T-helper 2 cell treated with Interferon-gamma antibody and Interleukin-4, amounts not matched to agents 100 ng/mL and 5 ng/mL, for 36 hours (primary cell): ENCODE measurements at regions not wholly inside any gene's neighbourhood (a gene's known extent, or its start where the extent isn't known, plus 50 kb on each side); places are given as distances from the start of the nearest gene placed in this dataset.

Experiments
- intact Hi-C: fragments of 100-400 bp; cut with micrococcal nuclease; formaldehyde crosslinking; loops from one replicate; pipeline ENCODE4 v1.15.1; 2023

- intact Hi-C loops, result no loop called here
These were observed 1077.3 kb upstream of the ADGRL3 start for GRCh38 chr4:60122820-60123219.

- intact Hi-C loops, result no loop called here
These were observed 1071.2 kb upstream of the ADGRL3 start for GRCh38 chr4:60128888-60129287.

DNA sequence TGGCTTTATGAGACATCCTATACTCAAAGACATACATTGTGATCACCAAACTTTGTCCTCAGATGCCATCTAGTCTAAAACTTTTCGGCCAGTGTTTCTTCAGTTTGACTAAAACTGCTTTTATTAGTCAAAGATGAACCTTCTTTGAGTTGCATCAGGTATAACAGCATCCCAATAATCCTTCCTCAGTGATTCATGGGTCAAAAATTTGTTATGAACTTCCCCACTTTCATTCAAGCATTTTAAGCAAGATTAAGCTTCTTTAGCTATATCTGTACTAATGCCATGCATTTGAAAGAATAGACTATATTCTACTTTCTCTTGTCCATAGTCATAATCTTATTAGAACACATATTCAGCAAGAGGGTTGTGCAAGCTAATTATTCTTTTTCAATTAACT, 1070.4 kb upstream of the ADGRL3 start:
- intact Hi-C loops, result no loop called here

GRCh38 chr4:60133375-60133774, 1066.8 kb upstream of the ADGRL3 start:
- intact Hi-C loops, result no loop called here

GRCh38 chr4:60134099-60134498, 1066.0 kb upstream of the ADGRL3 start:
- intact Hi-C loops, result no loop called here

DNA sequence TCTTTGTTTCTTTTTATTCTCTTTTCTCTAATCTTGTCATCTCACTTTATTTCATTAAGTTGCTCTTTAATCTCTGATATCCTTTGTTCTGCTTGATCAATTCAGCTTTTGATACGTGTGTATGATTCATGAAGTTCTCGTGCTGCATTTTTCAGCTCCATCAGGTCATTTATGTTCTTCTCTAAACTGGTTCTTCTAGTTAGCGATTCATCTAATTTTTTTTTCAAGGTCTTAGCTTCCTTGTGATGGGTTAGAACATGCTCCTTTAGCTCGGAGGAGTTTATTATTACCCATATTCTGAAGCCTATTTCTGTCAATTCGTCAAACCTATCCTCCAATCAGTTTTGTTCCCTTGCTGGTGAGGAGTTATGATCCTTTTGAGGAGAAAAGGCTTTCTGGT, 1045.0 kb upstream of the ADGRL3 start:
- intact Hi-C loops, result no loop called here

DNA sequence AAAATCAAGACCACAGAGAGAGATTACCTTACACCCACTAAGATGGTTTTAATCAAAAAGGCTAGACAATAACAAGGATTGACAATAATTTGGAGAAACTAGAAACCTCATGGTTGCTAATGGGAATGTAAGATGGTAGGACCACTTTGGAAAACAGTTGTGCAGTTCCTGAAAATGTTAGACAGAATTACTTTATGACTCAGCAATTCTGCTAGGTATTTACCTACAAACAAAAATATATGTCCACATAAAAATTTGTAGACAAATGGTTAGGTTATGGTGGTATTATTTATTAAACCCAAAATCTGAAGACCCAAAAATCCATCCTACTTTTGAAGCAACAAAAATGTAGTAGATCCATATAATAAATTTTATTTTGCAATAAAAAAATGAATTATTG, 1027.0 kb upstream of the ADGRL3 start:
- intact Hi-C loops, result no loop called here

DNA sequence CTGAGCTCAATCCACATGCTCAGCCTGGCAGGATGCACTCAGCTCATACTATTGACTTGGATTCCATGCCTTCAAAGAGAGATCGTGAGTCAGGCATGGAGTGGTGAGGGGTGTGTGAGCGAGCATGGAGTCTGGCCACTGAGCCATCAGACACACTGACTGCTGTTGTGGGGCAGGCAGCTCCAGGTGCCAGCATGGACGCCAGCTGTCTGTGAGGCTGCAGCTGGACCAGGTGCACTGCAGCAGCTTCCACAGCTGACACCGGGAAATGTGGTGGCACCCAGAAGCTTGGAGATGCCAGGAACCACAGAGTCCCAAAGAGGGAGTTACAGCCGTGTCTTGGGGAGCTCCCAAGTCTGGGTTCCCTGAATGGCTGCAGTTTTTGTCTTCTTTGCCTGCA, 1026.4 kb upstream of the ADGRL3 start:
- intact Hi-C loops, result no loop called here

DNA sequence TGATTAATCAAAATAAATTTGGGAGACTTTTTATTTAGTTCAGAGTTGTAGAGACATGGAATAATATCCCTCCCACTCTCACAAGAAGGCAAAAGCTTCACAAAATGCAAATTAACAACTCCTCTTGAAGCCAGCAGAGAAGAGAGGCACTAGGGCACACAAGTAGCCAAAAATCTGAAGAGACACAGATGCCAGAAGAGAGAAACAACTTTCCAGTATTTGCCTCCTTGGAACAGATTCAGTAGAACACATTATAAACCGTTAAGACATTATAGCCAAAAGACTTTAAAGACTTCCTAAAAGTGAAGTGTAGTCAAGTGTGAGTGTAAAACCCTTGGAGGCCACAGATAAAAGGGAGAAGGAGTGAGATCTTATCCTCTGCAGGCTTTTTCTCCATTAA, 1024.9 kb upstream of the ADGRL3 start:
- intact Hi-C loops, result no loop called here

DNA sequence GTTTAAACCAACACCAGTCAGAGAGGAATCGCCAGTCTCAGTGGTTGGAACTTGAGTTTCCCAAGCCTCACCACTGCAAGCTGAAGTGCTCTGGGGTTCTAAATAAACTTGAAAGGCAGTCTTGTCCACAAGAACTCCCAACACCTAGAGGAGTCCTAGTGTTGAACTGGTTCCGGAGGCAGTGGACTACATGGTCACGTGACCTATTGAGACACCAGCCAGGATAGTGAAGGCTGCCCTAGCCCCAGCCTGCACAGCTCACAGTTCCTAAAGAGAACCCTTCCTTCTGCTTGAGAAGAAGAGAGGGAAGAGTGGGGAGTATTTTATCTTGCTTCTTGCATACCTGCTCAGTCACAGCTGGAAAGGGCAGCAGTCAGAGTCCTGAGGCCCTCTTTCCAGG, 1012.7 kb upstream of the ADGRL3 start:
- intact Hi-C loops, result no loop called here

DNA sequence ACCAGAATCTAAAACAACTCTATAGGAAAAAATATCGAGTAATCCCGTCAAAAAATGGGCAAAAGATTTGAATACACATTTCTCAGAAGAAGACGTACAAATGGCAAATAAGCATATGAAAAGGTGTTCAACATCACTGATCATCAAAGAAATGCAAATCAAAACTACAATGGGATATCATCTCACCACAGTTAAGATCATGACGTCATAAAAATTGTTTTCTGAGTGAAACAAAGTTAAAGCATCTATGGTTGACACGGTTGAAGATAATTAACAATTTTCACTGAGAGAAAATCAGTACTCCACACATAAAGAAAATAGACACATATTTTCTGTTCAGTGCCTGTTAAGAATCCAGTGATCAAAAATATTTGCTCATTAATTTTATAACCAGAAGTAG, 1010.8 kb upstream of the ADGRL3 start:
- intact Hi-C loops, result no loop called here

GRCh38 chr4:60194214-60194613, 1005.9 kb upstream of the ADGRL3 start:
- intact Hi-C loops, result no loop called here

DNA sequence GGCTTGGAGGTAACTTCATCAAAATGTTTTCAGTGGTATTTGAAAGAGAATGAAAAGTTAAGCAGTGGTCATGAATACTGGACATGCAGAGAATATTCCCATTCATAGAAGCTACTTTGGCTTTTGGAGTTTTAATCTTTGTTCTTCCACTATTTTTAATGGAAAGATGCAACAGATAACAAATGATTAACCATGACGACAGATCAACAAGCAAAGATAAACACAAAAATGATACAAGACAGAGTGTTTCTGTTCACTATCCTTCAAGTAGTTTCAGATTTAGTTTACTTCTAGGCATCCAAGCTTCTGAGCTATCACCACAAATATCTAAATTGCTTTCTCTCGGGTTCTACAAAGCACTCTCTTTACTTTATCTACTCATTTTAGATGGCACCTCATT, 1004.9 kb upstream of the ADGRL3 start:
- intact Hi-C loops, result no loop called here

- intact Hi-C loops, result no loop called here
These were observed 999.0 kb upstream of the ADGRL3 start for GRCh38 chr4:60201052-60201673.

- intact Hi-C loops, result no loop called here
These were observed 990.5 kb upstream of the ADGRL3 start for GRCh38 chr4:60209588-60209987.

GRCh38 chr4:60215906-60216305, 984.2 kb upstream of the ADGRL3 start:
- intact Hi-C loops, result no loop called here

DNA sequence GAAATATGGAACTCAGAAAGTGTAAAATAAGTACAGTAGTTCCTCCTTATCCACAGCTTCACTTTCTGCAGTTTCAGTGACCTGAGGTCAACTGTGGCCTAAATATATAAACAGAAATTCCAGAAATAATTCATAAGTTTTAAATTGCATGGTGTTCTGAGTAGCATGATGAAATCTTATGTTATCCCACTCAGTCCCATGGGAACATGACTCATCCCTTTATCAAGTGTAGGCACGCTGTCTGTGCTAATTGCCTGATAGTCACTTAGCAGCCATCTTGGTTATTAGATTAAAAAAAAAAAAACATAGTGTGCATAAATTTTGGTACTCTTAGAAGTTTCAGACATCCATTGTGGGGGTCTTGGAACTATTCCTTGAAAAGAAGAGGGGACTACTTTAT, 983.4 kb upstream of the ADGRL3 start:
- intact Hi-C loops, result no loop called here

DNA sequence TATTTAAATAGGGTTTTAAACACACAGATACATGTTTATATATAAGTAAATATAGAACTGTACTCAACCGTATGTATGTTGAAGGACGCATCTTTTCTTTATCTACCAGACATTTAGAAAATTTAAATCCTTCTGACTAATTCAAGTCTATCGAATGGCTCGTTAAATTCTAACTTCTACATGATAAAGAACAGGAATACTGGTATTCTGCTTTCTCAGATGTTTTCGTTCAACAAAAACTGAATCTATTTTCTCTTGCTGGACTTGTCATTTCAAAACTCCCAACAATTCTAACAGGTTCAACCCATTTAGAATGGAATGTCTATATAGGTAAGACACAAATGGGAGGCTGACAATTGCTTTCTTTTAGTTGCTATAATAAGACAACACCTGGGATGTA, 978.3 kb upstream of the ADGRL3 start:
- intact Hi-C loops, result no loop called here

- intact Hi-C loops, result no loop called here
These were observed 976.8 kb upstream of the ADGRL3 start for GRCh38 chr4:60223208-60223923.

GRCh38 chr4:60241866-60242265, 958.3 kb upstream of the ADGRL3 start:
- intact Hi-C loops, result no loop called here

DNA sequence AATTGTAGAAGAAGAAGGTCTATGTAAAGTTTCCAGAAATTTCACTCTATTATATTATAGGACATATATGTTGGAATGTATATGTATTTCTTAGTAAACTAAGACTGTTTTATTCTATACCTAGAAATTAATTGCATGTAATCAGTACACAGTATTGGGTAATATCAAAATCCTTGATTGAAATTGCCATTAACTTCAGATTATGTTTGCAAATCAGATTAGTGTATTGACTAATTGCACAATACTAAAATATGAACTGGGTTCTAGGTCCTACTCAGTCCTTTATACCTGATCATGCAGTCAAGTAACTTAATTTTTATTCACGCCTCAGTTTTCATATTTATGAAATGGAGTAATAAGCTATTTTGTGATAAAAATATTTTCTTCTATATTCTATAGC, 950.3 kb upstream of the ADGRL3 start:
- intact Hi-C loops, result no loop called here

DNA sequence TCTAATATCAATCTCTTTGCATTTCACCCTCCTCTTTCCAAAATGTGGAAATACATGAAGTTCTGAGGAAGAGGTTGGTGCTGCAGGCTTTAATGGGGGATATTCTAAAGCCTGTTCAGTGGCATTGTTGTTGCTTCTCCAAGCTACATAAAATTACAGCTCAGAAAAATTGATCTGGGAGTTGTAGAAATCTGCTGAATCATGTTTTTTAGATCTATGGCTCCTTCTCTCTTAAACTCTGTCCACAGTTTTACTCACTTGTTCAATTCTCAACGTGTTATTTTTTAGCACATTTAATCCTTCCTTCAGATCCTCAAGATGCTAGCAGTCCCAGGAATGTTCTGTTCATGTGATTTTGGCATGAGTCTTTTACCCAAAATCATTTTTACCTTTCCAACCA, 949.5 kb upstream of the ADGRL3 start:
- intact Hi-C loops, result no loop called here

GRCh38 chr4:60259781-60260180, 940.3 kb upstream of the ADGRL3 start:
- intact Hi-C loops, result no loop called here
